A673 (cell line): ENCODE measurements at regions not wholly inside any gene's neighbourhood (a gene's known extent, or its start where the extent isn't known, plus 50 kb on each side); places are given as distances from the start of the nearest gene placed in this dataset.

Experiments used
- BruUV-seq: library from RNA; stranded (reverse); fragments of 400-500 nt; replicated peaks from 2 replicates; lab custom pipeline; 2021; lab: Mats Ljungman, UMichigan
- CTCF ChIA-PET: fragments of 300-600 bp; sonication (Branson Sonifier 250); formaldehyde crosslinking; loops from one replicate; lab custom pipeline; 2022; ENCODE audit warnings: antibody characterized with exemption; lab: Charles Lee
- POLR2A ChIA-PET: fragments of 300-600 bp; sonication (Branson Sonifier 250); formaldehyde crosslinking; loops from one replicate; lab custom pipeline; 2022; ENCODE audit warnings: antibody characterized with exemption; ENCODE audit not compliant: low non-redundant PET; lab: Charles Lee
- DNase-seq: peaks from one replicate; pipeline ENCODE4 v3.0.0-alpha.2; 2015; ENCODE audit warnings: low spot score
- H3K27ac ChIP-seq: fragments of 200-600 bp; sonication (generic); 2 replicates; pipeline ENCODE4 v1.5.1; 2016; ENCODE audit warnings: mixed run types, low read depth, mild to moderate bottlenecking, mixed read lengths, antibody characterized with exemption, low read length; ENCODE audit not compliant: poor library complexity, severe bottlenecking
- H3K27me3 ChIP-seq: fragments of 200-600 bp; sonication (generic); replicated peaks from 2 replicates; pipeline ENCODE4 v1.6.1; 2017; ENCODE audit warnings: mixed run types, low read depth, mild to moderate bottlenecking, mixed read lengths, antibody characterized with exemption, low read length; ENCODE audit not compliant: insufficient read depth, poor library complexity
- H3K36me3 ChIP-seq: fragments of 200-600 bp; sonication (generic); 2 replicates; pipeline ENCODE4 v1.6.1; 2016; ENCODE audit warnings: mixed run types, mild to moderate bottlenecking, mixed read lengths, antibody characterized with exemption, low read length; ENCODE audit not compliant: insufficient read depth, poor library complexity, severe bottlenecking
- H3K4me1 ChIP-seq: fragments of 200-600 bp; sonication (generic); 2 replicates; pipeline ENCODE4 v1.6.1; 2017; ENCODE audit warnings: mixed run types, mild to moderate bottlenecking, mixed read lengths, antibody characterized with exemption, low read length; ENCODE audit not compliant: insufficient read depth, poor library complexity, severe bottlenecking
- H3K4me3 ChIP-seq: fragments of 200-600 bp; sonication (generic); 2 replicates; pipeline ENCODE4 v1.5.1; 2016; ENCODE audit warnings: low read depth, mixed run types, mild to moderate bottlenecking, mixed read lengths, low read length; ENCODE audit not compliant: poor library complexity, severe bottlenecking
- H3K9me3 ChIP-seq: fragments of 200-600 bp; sonication (generic); 2 replicates; pipeline ENCODE4 v1.6.1; 2016; ENCODE audit warnings: mixed run types, low read depth, mild to moderate bottlenecking, mixed read lengths, antibody characterized with exemption, low read length; ENCODE audit not compliant: poor library complexity, severe bottlenecking
- EZH2 ChIP-seq: fragments of 200-600 bp; sonication (generic); IDR thresholded peaks from 2 replicates; pipeline ENCODE4 v1.6.1; 2017; ENCODE audit warnings: borderline replicate concordance, low read depth, mild to moderate bottlenecking, mixed read lengths, antibody characterized with exemption, low read length; ENCODE audit not compliant: poor library complexity, severe bottlenecking
- intact Hi-C: fragments of 100-400 bp; cut with micrococcal nuclease; formaldehyde crosslinking; loops from one replicate; pipeline ENCODE4 v1.10.0; 2022; ENCODE audit not compliant: unreplicated experiment
- TF ChIP-seq, protein P1 (sequence below): fragments of 300-800, 200-600 bp; sonication (generic); conservative IDR thresholded peaks from 2 replicates; pipeline ENCODE4 v1.5.1; 2017; ENCODE audit warnings: low read depth, mild to moderate bottlenecking, antibody characterized with exemption, low read length, moderate library complexity, mixed read lengths

DNA sequence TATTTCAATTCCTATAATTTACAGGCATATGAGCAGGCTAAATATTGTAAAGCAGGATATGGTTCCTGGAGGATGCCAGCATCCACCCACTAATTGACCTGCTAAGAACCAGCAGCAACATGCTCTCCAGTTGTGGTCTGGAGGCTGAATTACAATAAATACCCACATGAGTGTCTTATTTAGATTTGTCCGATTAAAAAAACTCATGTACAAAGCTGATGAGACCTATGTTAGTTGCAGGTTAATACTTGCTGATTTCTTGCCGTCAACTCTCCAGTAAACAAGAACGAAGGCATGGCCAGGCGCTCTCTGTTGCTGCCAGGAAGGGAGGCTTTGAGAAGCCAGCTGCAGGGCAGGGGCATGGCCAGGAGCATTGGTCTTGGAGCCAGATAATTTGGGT is 169.3 kb upstream of the PRICKLE1 start:
- no peaks in the 10 kb centered on the region for H3K9me3 ChIP-seq
- TF ChIP-seq, protein P1, sequence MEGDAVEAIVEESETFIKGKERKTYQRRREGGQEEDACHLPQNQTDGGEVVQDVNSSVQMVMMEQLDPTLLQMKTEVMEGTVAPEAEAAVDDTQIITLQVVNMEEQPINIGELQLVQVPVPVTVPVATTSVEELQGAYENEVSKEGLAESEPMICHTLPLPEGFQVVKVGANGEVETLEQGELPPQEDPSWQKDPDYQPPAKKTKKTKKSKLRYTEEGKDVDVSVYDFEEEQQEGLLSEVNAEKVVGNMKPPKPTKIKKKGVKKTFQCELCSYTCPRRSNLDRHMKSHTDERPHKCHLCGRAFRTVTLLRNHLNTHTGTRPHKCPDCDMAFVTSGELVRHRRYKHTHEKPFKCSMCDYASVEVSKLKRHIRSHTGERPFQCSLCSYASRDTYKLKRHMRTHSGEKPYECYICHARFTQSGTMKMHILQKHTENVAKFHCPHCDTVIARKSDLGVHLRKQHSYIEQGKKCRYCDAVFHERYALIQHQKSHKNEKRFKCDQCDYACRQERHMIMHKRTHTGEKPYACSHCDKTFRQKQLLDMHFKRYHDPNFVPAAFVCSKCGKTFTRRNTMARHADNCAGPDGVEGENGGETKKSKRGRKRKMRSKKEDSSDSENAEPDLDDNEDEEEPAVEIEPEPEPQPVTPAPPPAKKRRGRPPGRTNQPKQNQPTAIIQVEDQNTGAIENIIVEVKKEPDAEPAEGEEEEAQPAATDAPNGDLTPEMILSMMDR = no peak
- TF ChIP-seq EZH2 = no peak
- no peak overlapping the region for H3K4me3 ChIP-seq
- intact Hi-C loops = no loop called here
- no peaks in the 10 kb centered on the region for H3K4me1 ChIP-seq
- ChIA-PET POLR2A (no interaction called here), CTCF (no interaction called here)
- H3K27ac ChIP-seq = no peak overlapping the region
- BruUV-seq = no TSS peak
- no peak for DNase-seq
- no peaks in the 10 kb centered on the region for H3K36me3 ChIP-seq
- H3K27me3 ChIP-seq = no peaks in the 10 kb centered on the region

DNA sequence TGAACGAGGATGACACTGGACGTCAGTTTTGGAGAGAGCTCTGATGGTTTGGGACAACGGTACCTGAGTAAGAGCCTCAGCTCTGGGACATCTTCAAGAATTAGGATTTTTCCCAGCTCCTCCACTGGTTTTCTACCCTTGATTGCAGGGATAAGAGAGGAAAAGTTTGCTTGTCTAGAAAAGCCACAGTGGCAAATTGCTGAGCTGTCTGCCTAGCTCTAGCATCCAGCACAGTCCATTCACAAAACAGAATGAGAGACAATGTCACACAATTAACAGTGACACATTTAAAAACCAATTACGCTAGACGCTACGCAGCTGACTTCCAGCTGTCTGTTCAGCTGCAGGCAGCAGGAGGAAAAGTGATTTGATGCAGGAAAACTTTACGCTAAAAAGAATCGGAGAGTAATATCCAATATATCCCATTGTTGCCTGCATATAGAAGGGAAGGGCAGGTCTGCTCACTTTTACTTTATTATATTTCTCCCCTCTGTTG is 168.1 kb upstream of the PRICKLE1 start:
- Histone ChIP-seq H3K9me3 (no peaks in the 10 kb centered on the region), H3K36me3 (no peaks in the 10 kb centered on the region), H3K4me1 (no peaks in the 10 kb centered on the region), H3K4me3 (no peak overlapping the region), H3K27me3 (no peaks in the 10 kb centered on the region), H3K27ac (no peak overlapping the region)
- DNase-seq = no peak
- BruUV-seq = no TSS peak
- TF ChIP-seq, protein P1 = no peak
- no peak for TF ChIP-seq EZH2
- ChIA-PET CTCF (no interaction called here), POLR2A (no interaction called here)
- intact Hi-C loops = no loop called here

DNA sequence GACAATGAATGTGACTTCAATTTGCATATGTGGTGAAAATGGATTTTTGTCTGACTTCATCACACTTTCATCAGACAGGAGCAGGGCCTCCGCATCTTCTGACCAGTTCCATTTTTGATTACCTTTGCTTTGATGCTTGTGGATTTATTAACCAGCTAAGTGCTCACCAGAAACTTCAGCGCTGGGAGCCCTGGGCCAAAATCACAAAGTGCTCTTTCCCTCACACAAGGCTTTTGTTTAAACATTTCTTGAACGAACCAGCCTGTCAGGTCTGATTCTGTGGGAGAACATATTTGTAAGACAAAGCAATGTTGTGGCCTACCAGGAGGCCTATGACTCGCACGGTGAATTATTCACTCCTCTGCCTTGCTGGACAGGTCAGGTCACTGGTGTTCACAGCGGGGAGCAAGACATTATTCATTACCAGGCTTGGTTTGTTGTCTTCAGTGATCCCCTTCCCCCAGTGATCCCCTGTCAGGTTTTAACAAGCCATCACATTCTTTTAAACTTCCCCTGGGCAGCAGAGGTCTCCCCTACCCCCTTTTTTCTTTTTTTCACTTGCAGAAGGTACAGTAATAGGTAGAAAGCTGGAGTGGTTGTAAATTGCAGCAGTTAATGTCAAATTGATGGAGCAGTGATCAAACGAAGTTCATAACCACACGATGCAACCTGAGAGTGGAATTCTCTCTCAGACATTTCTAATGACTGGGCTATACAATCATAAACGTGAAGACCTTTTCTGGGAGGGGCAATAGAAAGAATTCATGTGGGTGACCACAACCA is 167.5 kb upstream of the PRICKLE1 start:
- intact Hi-C loops = no loop called here
- BruUV-seq = no TSS peak
- no peaks in the 10 kb centered on the region for H3K4me1 ChIP-seq
- H3K27ac ChIP-seq = no peak overlapping the region
- H3K27me3 ChIP-seq = no peaks in the 10 kb centered on the region
- TF ChIP-seq, protein P1 = no peak
- no peak for TF ChIP-seq EZH2
- no peak for DNase-seq
- no peak overlapping the region for H3K4me3 ChIP-seq
- ChIA-PET POLR2A (no interaction called here), CTCF (no interaction called here)
- no peaks in the 10 kb centered on the region for H3K36me3 ChIP-seq
- H3K9me3 ChIP-seq = no peaks in the 10 kb centered on the region
